ENCODE measurements at regions not wholly inside any gene's neighbourhood (a gene's known extent, or its start where the extent isn't known, plus 50 kb on each side); places are given as distances from the start of the nearest gene placed in this dataset.

DNA sequence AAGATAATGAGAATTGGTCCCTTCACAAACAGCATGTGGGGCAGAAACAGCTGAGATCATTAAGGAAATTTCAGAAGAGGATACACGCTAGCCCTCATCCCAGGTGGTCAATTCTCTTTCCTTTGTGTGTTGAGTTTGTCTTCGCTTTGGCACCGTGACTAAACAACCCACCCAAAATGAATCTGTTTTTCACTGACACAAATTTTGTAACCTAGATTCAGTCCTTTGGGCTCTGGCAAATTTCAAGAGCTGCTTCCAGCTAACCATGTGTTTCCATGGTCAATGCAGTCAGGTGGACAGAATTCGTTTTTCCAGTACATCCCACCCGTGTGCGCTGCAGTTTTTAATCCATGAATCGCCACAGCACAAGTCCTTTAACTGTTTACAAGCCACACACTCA is 435.4 kb downstream of the WDR72 start:
- TF ChIP-seq, protein P1, sequence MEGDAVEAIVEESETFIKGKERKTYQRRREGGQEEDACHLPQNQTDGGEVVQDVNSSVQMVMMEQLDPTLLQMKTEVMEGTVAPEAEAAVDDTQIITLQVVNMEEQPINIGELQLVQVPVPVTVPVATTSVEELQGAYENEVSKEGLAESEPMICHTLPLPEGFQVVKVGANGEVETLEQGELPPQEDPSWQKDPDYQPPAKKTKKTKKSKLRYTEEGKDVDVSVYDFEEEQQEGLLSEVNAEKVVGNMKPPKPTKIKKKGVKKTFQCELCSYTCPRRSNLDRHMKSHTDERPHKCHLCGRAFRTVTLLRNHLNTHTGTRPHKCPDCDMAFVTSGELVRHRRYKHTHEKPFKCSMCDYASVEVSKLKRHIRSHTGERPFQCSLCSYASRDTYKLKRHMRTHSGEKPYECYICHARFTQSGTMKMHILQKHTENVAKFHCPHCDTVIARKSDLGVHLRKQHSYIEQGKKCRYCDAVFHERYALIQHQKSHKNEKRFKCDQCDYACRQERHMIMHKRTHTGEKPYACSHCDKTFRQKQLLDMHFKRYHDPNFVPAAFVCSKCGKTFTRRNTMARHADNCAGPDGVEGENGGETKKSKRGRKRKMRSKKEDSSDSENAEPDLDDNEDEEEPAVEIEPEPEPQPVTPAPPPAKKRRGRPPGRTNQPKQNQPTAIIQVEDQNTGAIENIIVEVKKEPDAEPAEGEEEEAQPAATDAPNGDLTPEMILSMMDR (IDR thresholded peaks at IDR 0.05; ENCODE audit: low read length), result no peak
- no peak for TF ChIP-seq EZH2 (IDR thresholded peaks at IDR 0.05; ENCODE audit: borderline replicate concordance, low read length)

Measured in OCI-LY1 (cell line).